ENCODE measurements at regions not wholly inside any gene's neighbourhood (a gene's known extent, or its start where the extent isn't known, plus 50 kb on each side); places are given as distances from the start of the nearest gene placed in this dataset.

DNA sequence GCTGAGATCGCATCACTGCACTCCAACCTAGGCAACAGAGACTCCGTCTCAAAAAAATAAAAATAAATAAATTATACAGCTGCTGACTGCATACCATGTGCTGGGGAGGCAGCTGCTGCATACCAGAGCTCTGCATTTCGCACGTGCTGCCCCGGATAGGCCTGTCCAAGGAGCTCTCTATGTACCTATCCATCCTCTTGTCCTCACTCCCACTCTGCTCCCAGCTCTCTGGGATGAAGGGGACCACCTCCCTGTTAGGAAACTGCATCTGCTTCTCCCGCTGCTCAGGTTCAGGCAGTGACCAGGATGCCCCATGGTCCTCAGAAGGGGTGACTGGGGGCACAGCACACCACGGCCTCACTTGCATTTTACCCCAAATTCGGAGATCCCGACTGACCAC, 302.3 kb downstream of the BRD1 start:
- TF ChIP-seq SP1 (IDR thresholded peaks at IDR 0.05; ENCODE audit: low read depth) (no peak), YY1 (IDR thresholded peaks at IDR 0.05; ENCODE audit: extremely low read depth, insufficient replicate concordance, low read depth, low read length) (no peak)
